ENCODE measurements at regions not wholly inside any gene's neighbourhood (a gene's known extent, or its start where the extent isn't known, plus 50 kb on each side); places are given as distances from the start of the nearest gene placed in this dataset.

GRCh38 chr2:147364597-147364996 is 480.2 kb upstream of the ACVR2A start:
- DNase-seq (ENCODE audit: low read depth, low spot score): no peak
- BruUV-seq (replicated peaks): no TSS peak
- Histone ChIP-seq H3K36me3 (ENCODE audit: control insufficient read depth, insufficient read depth, low read length) (no peaks in the 10 kb centered on the region), H3K4me3 (ENCODE audit: low read depth in 2 of 2, low read length in 2 of 2) (no peak overlapping the region), H3K4me1 (ENCODE audit: control insufficient read depth, insufficient read depth, low read length) (no peaks in the 10 kb centered on the region), H3K27ac (ENCODE audit: low read length) (no peak overlapping the region), H3K9me3 (ENCODE audit: control insufficient read depth, insufficient read depth, low read depth, low read length) (no peaks in the 10 kb centered on the region), H3K27me3 (ENCODE audit: control insufficient read depth, insufficient read depth, low read length) (no peaks in the 10 kb centered on the region)
- in situ Hi-C loops (cut with HindIII; ENCODE audit: low pct_unique_long_range_greater_than_20kb, low sequenced_read_pairs): no loop called here
- ATAC-seq: no peak
- TF ChIP-seq POLR2AphosphoS5 (IDR thresholded peaks at IDR 0.05; ENCODE audit: low read depth, low read length) (no peak), REST (IDR thresholded peaks at IDR 0.05; ENCODE audit: insufficient read depth in 1 of 2, low read depth in 2 of 2, low read length in 1 of 2) (no peak), TCF7L2 (IDR thresholded peaks at IDR 0.05; ENCODE audit: low read depth, low read length) (no peak), CTCF (IDR thresholded peaks at IDR 0.05) (no peak), SIN3A (IDR thresholded peaks at IDR 0.05; ENCODE audit: borderline replicate concordance, insufficient read depth, low read depth, low read length) (no peak)
- ChIA-PET CTCF (no interaction called here), POLR2A (no interaction called here)
- intact Hi-C loops (cut with micrococcal nuclease; ENCODE audit: unreplicated experiment): no loop called here

GRCh38 chr2:147363181-147363580 is 481.6 kb upstream of the ACVR2A start:
- no peak for DNase-seq (ENCODE audit: low read depth, low spot score)
- Histone ChIP-seq H3K4me3 (ENCODE audit: low read depth in 2 of 2, low read length in 2 of 2) (no peak overlapping the region), H3K4me1 (ENCODE audit: control insufficient read depth, insufficient read depth, low read length) (no peaks in the 10 kb centered on the region), H3K27me3 (ENCODE audit: control insufficient read depth, insufficient read depth, low read length) (no peaks in the 10 kb centered on the region), H3K9me3 (ENCODE audit: control insufficient read depth, insufficient read depth, low read depth, low read length) (no peaks in the 10 kb centered on the region), H3K36me3 (ENCODE audit: control insufficient read depth, insufficient read depth, low read length) (no peaks in the 10 kb centered on the region), H3K27ac (ENCODE audit: low read length) (no peak overlapping the region)
- intact Hi-C loops (cut with micrococcal nuclease; ENCODE audit: unreplicated experiment) (no loop called here), in situ Hi-C loops (cut with HindIII; ENCODE audit: low pct_unique_long_range_greater_than_20kb, low sequenced_read_pairs) (no loop called here)
- BruUV-seq (replicated peaks): no TSS peak
- POLR2A ChIA-PET: no interaction called here
- CTCF ChIA-PET: no interaction called here
- TF ChIP-seq TCF7L2 (IDR thresholded peaks at IDR 0.05; ENCODE audit: low read depth, low read length) (no peak), POLR2AphosphoS5 (IDR thresholded peaks at IDR 0.05; ENCODE audit: low read depth, low read length) (no peak), CTCF (IDR thresholded peaks at IDR 0.05) (no peak), SIN3A (IDR thresholded peaks at IDR 0.05; ENCODE audit: borderline replicate concordance, insufficient read depth, low read depth, low read length) (no peak), REST (IDR thresholded peaks at IDR 0.05; ENCODE audit: insufficient read depth in 1 of 2, low read depth in 2 of 2, low read length in 1 of 2) (no peak)
- no peak for ATAC-seq
